Activated CD8-positive, alpha-beta memory T cell treated with anti-CD3 and anti-CD28 coated beads for 4 hours (primary cell): ENCODE measurements at regions not wholly inside any gene's neighbourhood (a gene's known extent, or its start where the extent isn't known, plus 50 kb on each side); places are given as distances from the start of the nearest gene placed in this dataset.

Experiments used
- DNase-seq, 2 donors: peaks; one replicate each; pipeline ENCODE4 v3.0.0-alpha.2; 2020; ENCODE audit warnings: low read depth in 2 of 2

- no peak for DNase-seq
Observed at GRCh38 chr13:88086577-88086976, 415.4 kb downstream of the SLITRK5 start.

- DNase-seq, result no peak
Observed at GRCh38 chr13:88097541-88097940, 426.4 kb downstream of the SLITRK5 start.

- DNase-seq, result no peak
Observed at GRCh38 chr13:88103824-88104223, 432.7 kb downstream of the SLITRK5 start.

GRCh38 chr13:88104576-88104975 is 433.4 kb downstream of the SLITRK5 start:
- no peak for DNase-seq

GRCh38 chr13:88107570-88107969 is 436.4 kb downstream of the SLITRK5 start:
- DNase-seq, result no peak

- DNase-seq, result no peak
Observed at GRCh38 chr13:88112526-88112925, 441.4 kb downstream of the SLITRK5 start.

GRCh38 chr13:88115976-88116375 is 444.8 kb downstream of the SLITRK5 start:
- no peak for DNase-seq

GRCh38 chr13:88118952-88119351 is 447.8 kb downstream of the SLITRK5 start:
- no peak for DNase-seq

- no peak for DNase-seq
Observed at GRCh38 chr13:88124142-88124541, 453.0 kb downstream of the SLITRK5 start.

GRCh38 chr13:88125055-88125454 is 453.9 kb downstream of the SLITRK5 start:
- DNase-seq, result no peak

GRCh38 chr13:88136098-88136790 is 465.1 kb downstream of the SLITRK5 start:
- DNase-seq, result no peak

- DNase-seq, result no peak
Observed at GRCh38 chr13:88142653-88143052, 471.5 kb downstream of the SLITRK5 start.

- DNase-seq, result no peak
Observed at GRCh38 chr13:88144580-88144979, 473.4 kb downstream of the SLITRK5 start.

GRCh38 chr13:88153353-88153752 is 482.2 kb downstream of the SLITRK5 start:
- no peak for DNase-seq

- no peak for DNase-seq
Observed at GRCh38 chr13:88154001-88154400, 482.8 kb downstream of the SLITRK5 start.

GRCh38 chr13:88162076-88162702 is 491.0 kb downstream of the SLITRK5 start:
- no peak for DNase-seq

- no peak for DNase-seq
Observed at GRCh38 chr13:88176231-88176630, 505.1 kb downstream of the SLITRK5 start.

GRCh38 chr13:88183440-88183839 is 512.3 kb downstream of the SLITRK5 start:
- no peak for DNase-seq

- no peak for DNase-seq
Observed at GRCh38 chr13:88188986-88189385, 517.8 kb downstream of the SLITRK5 start.

- DNase-seq, result no peak
Observed at GRCh38 chr13:88189728-88190127, 518.6 kb downstream of the SLITRK5 start.

- no peak for DNase-seq
Observed at GRCh38 chr13:88196106-88196505, 524.9 kb downstream of the SLITRK5 start.

- DNase-seq, result no peak
Observed at GRCh38 chr13:88217372-88217771, 546.2 kb downstream of the SLITRK5 start.

- no peak for DNase-seq
Observed at GRCh38 chr13:88217883-88218282, 546.7 kb downstream of the SLITRK5 start.

- DNase-seq, result no peak
Observed at GRCh38 chr13:88223958-88224357, 552.8 kb downstream of the SLITRK5 start.
